ENCODE measurements at regions not wholly inside any gene's neighbourhood (a gene's known extent, or its start where the extent isn't known, plus 50 kb on each side); places are given as distances from the start of the nearest gene placed in this dataset.

GRCh38 chr11:97738751-97739150 is 1282.0 kb upstream of the CNTN5 start:
- Histone ChIP-seq H3K36me3 (ENCODE audit: control insufficient read depth in 2 of 2, insufficient read depth in 2 of 2, low read length in 1 of 2) (no peaks in the 10 kb centered on the region), H3K9ac (ENCODE audit: control insufficient read depth, insufficient read depth, low read length) (no peak overlapping the region), H3K4me2 (ENCODE audit: control insufficient read depth, insufficient read depth) (no peak overlapping the region), H3K4me3 (no peak overlapping the region), H3K27ac (ENCODE audit: control insufficient read depth, insufficient read depth) (no peak overlapping the region), H3K27me3 (replicated peaks in 1 of 2; ENCODE audit: control insufficient read depth in 2 of 2, insufficient read depth in 2 of 2, low read length in 1 of 2) (no peaks in the 10 kb centered on the region), H2AFZ (ENCODE audit: control insufficient read depth, low read depth, low read length) (no peak overlapping the region), H4K20me1 (ENCODE audit: control insufficient read depth, insufficient read depth) (no peaks in the 10 kb centered on the region), H3K9me3 (replicated peaks; ENCODE audit: control insufficient read depth, insufficient read depth, low read length) (peaks cover 2% of the 10 kb centered on the region; the same call in 2 of the 3 replicates), H3K79me2 (ENCODE audit: control insufficient read depth, insufficient read depth, low read length) (no peaks in the 10 kb centered on the region), H3K4me1 (ENCODE audit: control insufficient read depth, insufficient read depth, low read length) (no peaks in the 10 kb centered on the region)
- TF ChIP-seq IKZF2 (IDR thresholded peaks at IDR 0.05) (no peak), RUNX3 (IDR thresholded peaks at IDR 0.05; ENCODE audit: low read length) (no peak), ESRRA (IDR thresholded peaks at IDR 0.05; ENCODE audit: low read length) (no peak), ZNF622 (IDR thresholded peaks at IDR 0.05) (no peak), E2F4 (IDR thresholded peaks at IDR 0.05; ENCODE audit: low read depth, low read length) (no peak), EGR1 (IDR thresholded peaks at IDR 0.05; ENCODE audit: borderline replicate concordance in 1 of 2, low read depth in 2 of 2, low read length in 2 of 2) (no peak)
- RAD21 ChIA-PET (ENCODE audit: unreplicated experiment): no interaction called here
- CTCF ChIA-PET: interaction anchor here (0.6 kb wide), 2 partner anchors 8 to 24 kb away, joined by 3 read pairs; no protein-coding TSS in a partner anchor
- intact Hi-C loops (cut with micrococcal nuclease; ENCODE audit: unreplicated experiment) (loop anchor here (5.0 kb wide), 1 partner anchor 51 kb away; no protein-coding TSS in a partner anchor), in situ Hi-C loops (cut with MboI) (no loop called here)
- 19% methylated on average over 2 of the region's 2 CpGs for WGBS (ENCODE audit: insufficient coverage, insufficient replicate concordance, low lambda C conversion rate, missing lambda C conversion rate)
- SMC1A ChIA-PET (ENCODE audit: uncharacterized antibody, unreplicated experiment): interaction anchor here (0.6 to 1.6 kb wide), 2 partner anchors 11 to 532 kb away, joined by 3 to 4 read pairs; no protein-coding TSS in a partner anchor
- FAIRE-seq: no peak
- BruUV-seq (replicated peaks): no TSS peak
- DNase-seq (ENCODE audit: low read depth, low spot score): no peak
- no peak for ATAC-seq
- POLR2A ChIA-PET: no interaction called here

Data from GM12878 (cell line).